Spinal cord (tissue), 9 donors: ENCODE measurements at regions not wholly inside any gene's neighbourhood (a gene's known extent, or its start where the extent isn't known, plus 50 kb on each side); places are given as distances from the start of the nearest gene placed in this dataset.

Source experiments
- DNase-seq, 6 donors: peaks; one replicate each; pipeline versions ENCODE4 v3.0.0 to v3.0.0-alpha.2; 2013 to 2015; ENCODE audit warnings: low spot score in 6 of 6, low read depth in 4 of 6
- H3K27ac ChIP-seq: one replicate; pipeline ENCODE4 v1.5.1; 2013; ENCODE audit warnings: low read depth, low read length, control low read depth
- H3K27me3 ChIP-seq: one replicate; pipeline ENCODE4 v1.6.1; 2013; ENCODE audit warnings: low read length; ENCODE audit not compliant: control insufficient read depth, insufficient read depth
- H3K36me3 ChIP-seq: one replicate; pipeline ENCODE4 v1.6.1; 2013; ENCODE audit warnings: low read length; ENCODE audit not compliant: control insufficient read depth, insufficient read depth
- H3K4me1 ChIP-seq: one replicate; pipeline ENCODE4 v1.6.1; 2013; ENCODE audit warnings: low read length; ENCODE audit not compliant: control insufficient read depth, insufficient read depth
- H3K4me3 ChIP-seq: one replicate; pipeline ENCODE4 v1.5.1; 2013; ENCODE audit warnings: low read depth, low read length, control low read depth
- H3K9me3 ChIP-seq: one replicate; pipeline ENCODE4 v1.6.1; 2013; ENCODE audit warnings: low read length; ENCODE audit not compliant: control insufficient read depth, insufficient read depth
- WGBS: methylation state at CpG from one replicate; pipeline ENCODE4 v1.1.5; 2013; ENCODE audit warnings: missing lambda C conversion rate; ENCODE audit not compliant: insufficient coverage; 5-methylcytosine and 5-hydroxymethylcytosine counted together
- donor health status: healthy.

DNA sequence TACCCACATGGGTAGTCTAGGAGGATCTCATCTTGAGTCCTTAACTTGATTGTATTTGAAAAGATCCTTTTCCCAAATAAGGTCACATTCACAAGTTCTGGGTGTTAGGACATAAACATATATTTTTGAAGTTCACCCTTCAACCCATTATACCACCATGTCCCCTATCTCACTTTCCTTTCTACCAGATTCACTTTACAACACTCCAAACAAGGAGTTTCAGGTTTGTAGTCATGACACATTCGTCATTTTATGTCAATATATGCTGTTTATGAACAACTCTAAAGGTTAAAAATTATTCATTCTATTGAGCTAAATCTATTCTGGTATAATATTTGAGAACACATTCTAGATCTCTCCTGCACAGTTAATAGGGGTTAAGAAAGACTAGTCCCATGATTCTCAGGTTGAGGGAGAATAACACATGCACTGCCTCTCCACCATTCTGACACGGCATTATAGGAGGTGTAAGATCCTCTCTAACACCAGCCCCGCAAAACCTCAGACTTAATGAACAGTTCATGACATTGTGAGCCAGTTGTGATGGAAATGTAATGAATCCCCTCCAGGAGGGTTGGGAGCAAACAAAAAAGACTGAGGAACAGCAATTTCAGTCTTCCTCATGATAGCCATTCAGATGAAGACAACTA lies 72.0 kb upstream of the PSMA6 start:
- H3K9me3 ChIP-seq, result no peaks in the 10 kb centered on the region
- no CpG with 5 or more reads among the region's 3 CpGs for WGBS
- H3K36me3 ChIP-seq, result no peaks in the 10 kb centered on the region
- H3K27ac ChIP-seq, result no peak overlapping the region
- no peaks in the 10 kb centered on the region for H3K27me3 ChIP-seq
- no peak for DNase-seq
- no peak overlapping the region for H3K4me3 ChIP-seq
- H3K4me1 ChIP-seq, result no peaks in the 10 kb centered on the region

GRCh38 chr14:35220920-35221319 lies 71.3 kb upstream of the PSMA6 start:
- no peaks in the 10 kb centered on the region for H3K36me3 ChIP-seq
- no peaks in the 10 kb centered on the region for H3K4me1 ChIP-seq
- H3K27me3 ChIP-seq, result no peaks in the 10 kb centered on the region
- no CpG with 5 or more reads among the region's 1 CpG for WGBS
- no peak overlapping the region for H3K27ac ChIP-seq
- H3K4me3 ChIP-seq, result no peak overlapping the region
- H3K9me3 ChIP-seq, result no peaks in the 10 kb centered on the region
- no peak for DNase-seq

- Histone ChIP-seq H3K9me3 (no peaks in the 10 kb centered on the region), H3K4me3 (no peak overlapping the region), H3K27ac (no peak overlapping the region), H3K27me3 (no peaks in the 10 kb centered on the region), H3K4me1 (no peaks in the 10 kb centered on the region), H3K36me3 (no peaks in the 10 kb centered on the region)
- DNase-seq, result no peak
- no CpG with 5 or more reads among the region's 3 CpGs for WGBS
Measured at GRCh38 chr14:35221462-35221861, 70.7 kb upstream of the PSMA6 start.

- no peaks in the 10 kb centered on the region for H3K9me3 ChIP-seq
- H3K4me3 ChIP-seq, result no peak overlapping the region
- WGBS, result 75% methylated on average over 1 of the region's 2 CpGs
- no peak overlapping the region for H3K27ac ChIP-seq
- no peaks in the 10 kb centered on the region for H3K27me3 ChIP-seq
- DNase-seq, result peak in 1 of 6 donors; percentile 5
- no peaks in the 10 kb centered on the region for H3K36me3 ChIP-seq
- no peaks in the 10 kb centered on the region for H3K4me1 ChIP-seq
Measured at GRCh38 chr14:35222324-35222723, 69.9 kb upstream of the PSMA6 start.

DNA sequence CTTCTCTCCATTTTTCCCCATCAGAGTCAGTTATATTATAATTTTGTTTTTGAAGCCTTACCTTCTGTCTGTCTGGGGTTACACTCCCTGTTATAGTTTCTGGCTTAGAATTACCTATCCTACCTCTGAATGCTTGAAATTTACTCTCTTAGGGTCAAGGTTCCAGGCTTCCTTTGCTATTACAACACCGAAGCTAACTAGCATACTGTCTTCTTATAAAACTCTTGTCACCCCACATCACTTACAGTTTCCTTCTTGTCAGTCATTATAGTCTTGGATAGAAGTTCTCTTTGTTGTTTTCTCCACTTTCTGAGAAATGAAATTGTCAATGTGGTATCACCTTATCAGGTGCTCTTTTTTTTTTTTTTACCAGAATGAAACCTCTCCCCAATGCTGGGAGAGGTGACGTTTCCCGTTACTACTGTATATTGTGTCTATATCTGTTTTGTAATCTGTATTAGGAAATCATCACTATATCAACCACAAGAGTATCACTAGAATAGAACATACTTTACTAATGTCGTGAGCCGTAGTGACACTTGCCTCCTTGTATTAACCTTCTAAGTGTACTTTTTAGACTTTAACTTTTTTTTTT lies 69.2 kb upstream of the PSMA6 start:
- Histone ChIP-seq H3K27me3 (no peaks in the 10 kb centered on the region), H3K4me1 (no peaks in the 10 kb centered on the region), H3K36me3 (no peaks in the 10 kb centered on the region), H3K4me3 (no peak overlapping the region), H3K9me3 (no peaks in the 10 kb centered on the region), H3K27ac (no peak overlapping the region)
- WGBS, result no CpG with 5 or more reads among the region's 5 CpGs
- DNase-seq, result no peak

DNA sequence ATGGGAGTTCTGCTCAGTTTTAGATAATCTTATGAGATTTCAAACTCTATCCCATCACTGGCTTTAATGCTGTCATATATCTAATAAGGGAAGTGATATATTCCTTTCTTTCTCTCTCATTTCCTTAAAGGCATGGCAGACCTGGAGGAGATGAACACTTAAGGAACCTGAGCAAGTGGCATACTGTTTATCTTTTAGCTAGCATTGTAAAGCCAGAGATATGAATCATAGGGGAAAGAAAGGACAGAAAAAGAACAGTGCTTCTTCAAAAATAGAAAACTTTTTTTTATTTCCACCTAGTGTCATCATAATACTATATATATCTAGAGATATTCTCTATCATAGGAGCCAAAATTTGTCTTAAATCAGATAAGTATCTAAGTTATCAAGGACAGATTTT lies 68.3 kb upstream of the PSMA6 start:
- Histone ChIP-seq H3K9me3 (no peaks in the 10 kb centered on the region), H3K27ac (no peak overlapping the region), H3K4me3 (no peak overlapping the region), H3K27me3 (no peaks in the 10 kb centered on the region), H3K36me3 (no peaks in the 10 kb centered on the region), H3K4me1 (no peaks in the 10 kb centered on the region)
- DNase-seq, result no peak

DNA sequence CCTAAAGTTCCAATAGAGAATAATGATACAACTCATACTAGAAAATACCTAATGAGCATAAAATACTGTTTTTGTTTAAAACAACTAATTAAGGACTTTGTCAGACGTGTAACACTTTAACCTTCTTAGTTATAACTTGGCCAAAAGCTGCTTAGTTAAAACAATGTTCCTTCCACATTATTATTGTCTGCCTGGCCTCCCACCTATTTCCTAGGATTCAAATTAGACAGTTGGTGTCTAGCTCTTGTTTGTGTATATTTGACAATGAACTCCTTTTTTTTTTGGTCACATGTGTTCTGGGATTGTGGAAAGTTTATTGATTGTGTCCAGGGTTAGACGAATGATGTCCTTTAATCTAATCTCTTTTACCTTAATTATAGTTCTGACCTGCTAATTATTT lies 67.6 kb upstream of the PSMA6 start:
- H3K9me3 ChIP-seq, result no peaks in the 10 kb centered on the region
- no peaks in the 10 kb centered on the region for H3K27me3 ChIP-seq
- H3K36me3 ChIP-seq, result no peaks in the 10 kb centered on the region
- H3K27ac ChIP-seq, result no peak overlapping the region
- H3K4me3 ChIP-seq, result no peak overlapping the region
- H3K4me1 ChIP-seq, result no peaks in the 10 kb centered on the region
- no CpG with 5 or more reads among the region's 2 CpGs for WGBS
- no peak for DNase-seq

DNA sequence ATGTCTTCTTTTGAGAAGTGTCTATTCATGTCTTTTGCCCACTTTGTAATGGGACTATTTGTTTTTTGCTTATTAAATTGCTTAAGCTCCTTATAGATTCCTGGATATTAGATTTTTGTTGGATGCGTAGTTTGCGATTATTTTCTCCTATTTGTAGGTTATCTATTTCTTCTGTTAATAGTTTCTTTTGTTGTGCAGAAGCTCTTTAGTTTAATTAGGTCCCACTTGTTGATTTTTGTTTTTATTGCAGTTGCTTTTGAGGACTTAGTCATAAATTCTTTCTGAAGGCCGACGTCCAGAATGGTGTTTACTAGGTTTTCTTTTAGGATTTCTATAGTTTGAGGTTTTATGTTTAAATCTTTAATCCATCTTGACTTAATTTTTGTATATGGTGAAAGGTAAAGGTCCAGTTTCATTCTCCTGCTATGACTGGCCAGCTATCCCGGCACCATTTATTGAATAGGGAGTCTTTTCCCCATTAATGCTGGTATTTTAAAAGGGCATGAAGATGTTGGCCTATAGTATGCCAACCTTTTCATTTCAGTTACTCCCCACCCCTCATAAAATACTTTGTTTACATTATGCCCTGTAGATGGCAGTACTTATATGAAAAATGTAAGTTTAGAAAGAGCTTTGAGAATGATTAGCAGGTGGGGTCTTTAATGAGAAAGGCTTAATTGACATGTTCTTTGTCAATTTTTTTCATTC lies 62.9 kb upstream of the PSMA6 start:
- H3K9me3 ChIP-seq, result no peaks in the 10 kb centered on the region
- WGBS, result no CpG with 5 or more reads among the region's 5 CpGs
- no peaks in the 10 kb centered on the region for H3K27me3 ChIP-seq
- H3K4me1 ChIP-seq, result no peaks in the 10 kb centered on the region
- DNase-seq, result peak in 2 of 6 donors; percentile 14 to 44
- H3K36me3 ChIP-seq, result no peaks in the 10 kb centered on the region
- no peak overlapping the region for H3K4me3 ChIP-seq
- no peak overlapping the region for H3K27ac ChIP-seq

GRCh38 chr14:35229792-35230089 lies 62.4 kb upstream of the PSMA6 start:
- DNase-seq, result no peak

GRCh38 chr14:35231207-35231760 lies 60.9 kb upstream of the PSMA6 start:
- peak in 2 of 6 donors; percentile 9 to 75 for DNase-seq
- H3K27me3 ChIP-seq, result no peaks in the 10 kb centered on the region

More at GRCh38 chr14:35229792-35230089, 62.4 kb upstream of the PSMA6 start:
- H3K36me3 ChIP-seq, result no peaks in the 10 kb centered on the region
- no peaks in the 10 kb centered on the region for H3K27me3 ChIP-seq
- H3K4me3 ChIP-seq, result no peak overlapping the region
- H3K27ac ChIP-seq, result no peak overlapping the region
- WGBS, result no CpG with 5 or more reads among the region's 2 CpGs
- H3K9me3 ChIP-seq, result no peaks in the 10 kb centered on the region
- no peaks in the 10 kb centered on the region for H3K4me1 ChIP-seq

More at GRCh38 chr14:35231207-35231760, 60.9 kb upstream of the PSMA6 start:
- no peaks in the 10 kb centered on the region for H3K9me3 ChIP-seq
- no CpG with 5 or more reads among the region's 2 CpGs for WGBS
- H3K27ac ChIP-seq, result no peak overlapping the region
- no peak overlapping the region for H3K4me3 ChIP-seq
- no peaks in the 10 kb centered on the region for H3K36me3 ChIP-seq
- H3K4me1 ChIP-seq, result no peaks in the 10 kb centered on the region
